ENCODE measurements at regions not wholly inside any gene's neighbourhood (a gene's known extent, or its start where the extent isn't known, plus 50 kb on each side); places are given as distances from the start of the nearest gene placed in this dataset.
A peak's percentile ranks its signal among the peaks of the same experiment; 100 is the strongest.

DNA sequence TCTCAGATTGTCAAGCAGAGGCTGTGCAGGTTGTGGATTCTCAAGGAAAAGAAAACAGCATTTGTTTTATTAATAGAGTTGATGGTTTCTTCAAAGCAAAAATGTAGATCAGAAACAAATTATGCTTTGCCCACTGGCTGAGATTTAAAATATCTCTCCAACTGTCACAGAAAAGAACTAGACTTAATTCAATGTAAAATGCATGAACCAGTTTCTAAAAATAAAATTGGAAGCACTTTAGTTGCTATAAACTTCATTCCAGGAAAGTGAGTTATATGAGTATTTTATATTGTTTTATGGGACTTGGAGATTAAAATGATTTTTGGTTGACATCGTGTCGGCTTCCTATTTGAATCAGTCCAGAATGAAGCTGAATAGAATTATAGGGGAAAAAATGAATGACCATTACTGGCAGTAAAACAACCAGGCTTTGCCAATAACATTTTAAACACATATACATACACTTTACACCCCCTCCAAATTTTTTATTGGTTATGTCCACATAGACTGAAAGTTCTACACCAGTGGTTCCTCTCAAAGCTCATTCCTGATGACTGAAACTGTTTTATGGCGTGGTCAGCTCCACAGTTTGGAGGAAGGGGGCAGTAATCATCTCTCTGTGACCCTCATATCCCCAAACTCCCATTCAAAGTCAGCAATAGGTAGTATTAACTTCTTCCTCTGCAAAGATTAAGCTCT is 55.5 kb upstream of the DAAM1 start:
- TF ChIP-seq EZH2 (IDR thresholded peaks at IDR 0.05) = no peak
- TF ChIP-seq, protein P1, sequence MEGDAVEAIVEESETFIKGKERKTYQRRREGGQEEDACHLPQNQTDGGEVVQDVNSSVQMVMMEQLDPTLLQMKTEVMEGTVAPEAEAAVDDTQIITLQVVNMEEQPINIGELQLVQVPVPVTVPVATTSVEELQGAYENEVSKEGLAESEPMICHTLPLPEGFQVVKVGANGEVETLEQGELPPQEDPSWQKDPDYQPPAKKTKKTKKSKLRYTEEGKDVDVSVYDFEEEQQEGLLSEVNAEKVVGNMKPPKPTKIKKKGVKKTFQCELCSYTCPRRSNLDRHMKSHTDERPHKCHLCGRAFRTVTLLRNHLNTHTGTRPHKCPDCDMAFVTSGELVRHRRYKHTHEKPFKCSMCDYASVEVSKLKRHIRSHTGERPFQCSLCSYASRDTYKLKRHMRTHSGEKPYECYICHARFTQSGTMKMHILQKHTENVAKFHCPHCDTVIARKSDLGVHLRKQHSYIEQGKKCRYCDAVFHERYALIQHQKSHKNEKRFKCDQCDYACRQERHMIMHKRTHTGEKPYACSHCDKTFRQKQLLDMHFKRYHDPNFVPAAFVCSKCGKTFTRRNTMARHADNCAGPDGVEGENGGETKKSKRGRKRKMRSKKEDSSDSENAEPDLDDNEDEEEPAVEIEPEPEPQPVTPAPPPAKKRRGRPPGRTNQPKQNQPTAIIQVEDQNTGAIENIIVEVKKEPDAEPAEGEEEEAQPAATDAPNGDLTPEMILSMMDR (IDR thresholded peaks at IDR 0.05) = peak; percentile 47

Measured in neural progenitor cell (in vitro differentiated cells).